HG02678 (cell line): ENCODE measurements at regions not wholly inside any gene's neighbourhood (a gene's known extent, or its start where the extent isn't known, plus 50 kb on each side); places are given as distances from the start of the nearest gene placed in this dataset.
A peak's percentile ranks its signal among the peaks of the same experiment; 100 is the strongest.
"Not testable (repeated sequence)": the region's sequence is repeated elsewhere in the genome, so short reads cannot be mapped to it uniquely, and the experiment has no call there.

Experiments
- ATAC-seq: cut with Tn5 transposase; IDR thresholded peaks from one replicate; pipeline ENCODE4 v1.9.1; 2021; ENCODE audit warnings: mild to moderate bottlenecking, moderate library complexity; ENCODE audit not compliant: unreplicated experiment

GRCh38 chr4:72701987-72702819 lies 133.2 kb upstream of the ADAMTS3 start:
- peak; percentile 82 for ATAC-seq

- ATAC-seq = no peak
These were observed 121.8 kb upstream of the ADAMTS3 start for GRCh38 chr4:72690771-72691170.

GRCh38 chr4:72689923-72690322 lies 120.9 kb upstream of the ADAMTS3 start:
- no peak for ATAC-seq

- ATAC-seq = not testable (repeated sequence)
These were observed 117.4 kb upstream of the ADAMTS3 start for GRCh38 chr4:72686390-72686789.

GRCh38 chr4:72679666-72680065 lies 110.6 kb upstream of the ADAMTS3 start:
- no peak for ATAC-seq

- ATAC-seq = no peak
These were observed 108.9 kb upstream of the ADAMTS3 start for GRCh38 chr4:72677886-72678285.

- ATAC-seq = no peak
These were observed 108.2 kb upstream of the ADAMTS3 start for GRCh38 chr4:72677265-72677664.

- ATAC-seq = no peak
These were observed 103.0 kb upstream of the ADAMTS3 start for GRCh38 chr4:72671980-72672379.

- no peak for ATAC-seq
These were observed 101.5 kb upstream of the ADAMTS3 start for GRCh38 chr4:72670521-72670920.

- ATAC-seq = no peak
These were observed 97.9 kb upstream of the ADAMTS3 start for GRCh38 chr4:72666910-72667309.

GRCh38 chr4:72665171-72665968 lies 96.3 kb upstream of the ADAMTS3 start:
- no peak for ATAC-seq

GRCh38 chr4:72663828-72664227 lies 94.8 kb upstream of the ADAMTS3 start:
- ATAC-seq = no peak

- no peak for ATAC-seq
These were observed 92.8 kb upstream of the ADAMTS3 start for GRCh38 chr4:72661830-72662229.

- no peak for ATAC-seq
These were observed 72.6 kb upstream of the ADAMTS3 start for GRCh38 chr4:72641611-72642010.

GRCh38 chr4:72636866-72637265 lies 67.8 kb upstream of the ADAMTS3 start:
- ATAC-seq = not testable (repeated sequence)

- ATAC-seq = not testable (repeated sequence)
These were observed 66.9 kb upstream of the ADAMTS3 start for GRCh38 chr4:72635931-72636330.

GRCh38 chr4:72632253-72632652 lies 63.2 kb upstream of the ADAMTS3 start:
- not testable (repeated sequence) for ATAC-seq

- no peak for ATAC-seq
These were observed 62.3 kb upstream of the ADAMTS3 start for GRCh38 chr4:72631296-72631695.

GRCh38 chr4:72629540-72629939 lies 60.5 kb upstream of the ADAMTS3 start:
- ATAC-seq = no peak

GRCh38 chr4:72627723-72628122 lies 58.7 kb upstream of the ADAMTS3 start:
- ATAC-seq = no peak
